ENCODE measurements at regions not wholly inside any gene's neighbourhood (a gene's known extent, or its start where the extent isn't known, plus 50 kb on each side); places are given as distances from the start of the nearest gene placed in this dataset.

- no peak for DNase-seq (ENCODE audit: low read depth, low spot score)
These were observed 1471.8 kb downstream of the EFNB2 start for GRCh38 chr13:105063676-105064075.

- DNase-seq (ENCODE audit: low read depth, low spot score): no peak
These were observed 1475.7 kb downstream of the EFNB2 start for GRCh38 chr13:105059786-105060185.

GRCh38 chr13:105058517-105058916 is 1476.9 kb downstream of the EFNB2 start:
- DNase-seq (ENCODE audit: low read depth, low spot score): no peak

GRCh38 chr13:105052711-105053110 is 1482.8 kb downstream of the EFNB2 start:
- DNase-seq (ENCODE audit: low read depth, low spot score): no peak

- DNase-seq (ENCODE audit: low read depth, low spot score): peak; percentile 10
These were observed 1484.8 kb downstream of the EFNB2 start for GRCh38 chr13:105050686-105051085.

- no peak for DNase-seq (ENCODE audit: low read depth, low spot score)
These were observed 1486.8 kb downstream of the EFNB2 start for GRCh38 chr13:105048677-105049076.

- DNase-seq (ENCODE audit: low read depth, low spot score): no peak
These were observed 1487.7 kb downstream of the EFNB2 start for GRCh38 chr13:105047676-105048295.

- no peak for DNase-seq (ENCODE audit: low read depth, low spot score)
These were observed 1498.4 kb downstream of the EFNB2 start for GRCh38 chr13:105037110-105037509.

GRCh38 chr13:105035092-105035491 is 1500.4 kb downstream of the EFNB2 start:
- DNase-seq (ENCODE audit: low read depth, low spot score): peak; percentile 17

GRCh38 chr13:105033999-105034398 is 1501.5 kb downstream of the EFNB2 start:
- no peak for DNase-seq (ENCODE audit: low read depth, low spot score)

- DNase-seq (ENCODE audit: low read depth, low spot score): no peak
These were observed 1504.2 kb downstream of the EFNB2 start for GRCh38 chr13:105031306-105031705.

- no peak for DNase-seq (ENCODE audit: low read depth, low spot score)
These were observed 1504.6 kb downstream of the EFNB2 start for GRCh38 chr13:105030851-105031250.

GRCh38 chr13:105019073-105019472 is 1516.4 kb downstream of the EFNB2 start:
- DNase-seq (ENCODE audit: low read depth, low spot score): no peak

- DNase-seq (ENCODE audit: low read depth, low spot score): no peak
These were observed 1519.2 kb downstream of the EFNB2 start for GRCh38 chr13:105016266-105016665.

GRCh38 chr13:105008604-105009003 is 1526.9 kb downstream of the EFNB2 start:
- DNase-seq (ENCODE audit: low read depth, low spot score): no peak

GRCh38 chr13:105007166-105007808 is 1528.2 kb downstream of the EFNB2 start:
- no peak for DNase-seq (ENCODE audit: low read depth, low spot score)

GRCh38 chr13:104996022-104996421 is 1539.4 kb downstream of the EFNB2 start:
- no peak for DNase-seq (ENCODE audit: low read depth, low spot score)

- DNase-seq (ENCODE audit: low read depth, low spot score): no peak
These were observed 1541.8 kb downstream of the EFNB2 start for GRCh38 chr13:104993708-104994107.

- DNase-seq (ENCODE audit: low read depth, low spot score): no peak
These were observed 1547.8 kb downstream of the EFNB2 start for GRCh38 chr13:104987621-104988020.

- DNase-seq (ENCODE audit: low read depth, low spot score): peak; percentile 47
These were observed 1551.1 kb downstream of the EFNB2 start for GRCh38 chr13:104984296-104984818.

GRCh38 chr13:104983601-104984000 is 1551.9 kb downstream of the EFNB2 start:
- no peak for DNase-seq (ENCODE audit: low read depth, low spot score)

GRCh38 chr13:104980586-104980985 is 1554.9 kb downstream of the EFNB2 start:
- DNase-seq (ENCODE audit: low read depth, low spot score): no peak

- no peak for DNase-seq (ENCODE audit: low read depth, low spot score)
These were observed 1556.0 kb downstream of the EFNB2 start for GRCh38 chr13:104979281-104980030.

All from brain pericyte (primary cell).